ENCODE measurements at regions not wholly inside any gene's neighbourhood (a gene's known extent, or its start where the extent isn't known, plus 50 kb on each side); places are given as distances from the start of the nearest gene placed in this dataset.

DNA sequence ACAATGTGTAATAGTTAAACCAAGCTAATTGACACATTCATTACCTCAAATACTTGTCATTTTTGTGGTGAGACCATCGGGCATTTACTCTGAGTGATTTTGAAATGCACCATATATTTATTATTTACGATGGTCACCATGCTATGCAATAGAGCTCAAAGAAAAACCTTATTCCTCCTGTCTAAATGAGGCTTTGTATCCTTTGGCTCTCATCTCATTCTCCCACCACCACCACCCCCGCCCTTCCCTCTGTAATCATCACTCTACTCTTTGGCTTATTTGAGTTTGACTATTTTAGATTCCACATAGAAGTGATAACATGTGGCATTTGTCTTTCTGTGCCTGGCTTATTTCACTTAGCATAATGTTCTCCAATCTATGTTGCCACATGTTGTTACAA lies 124.9 kb downstream of the CYSLTR2 start:
- TF ChIP-seq, protein P1, sequence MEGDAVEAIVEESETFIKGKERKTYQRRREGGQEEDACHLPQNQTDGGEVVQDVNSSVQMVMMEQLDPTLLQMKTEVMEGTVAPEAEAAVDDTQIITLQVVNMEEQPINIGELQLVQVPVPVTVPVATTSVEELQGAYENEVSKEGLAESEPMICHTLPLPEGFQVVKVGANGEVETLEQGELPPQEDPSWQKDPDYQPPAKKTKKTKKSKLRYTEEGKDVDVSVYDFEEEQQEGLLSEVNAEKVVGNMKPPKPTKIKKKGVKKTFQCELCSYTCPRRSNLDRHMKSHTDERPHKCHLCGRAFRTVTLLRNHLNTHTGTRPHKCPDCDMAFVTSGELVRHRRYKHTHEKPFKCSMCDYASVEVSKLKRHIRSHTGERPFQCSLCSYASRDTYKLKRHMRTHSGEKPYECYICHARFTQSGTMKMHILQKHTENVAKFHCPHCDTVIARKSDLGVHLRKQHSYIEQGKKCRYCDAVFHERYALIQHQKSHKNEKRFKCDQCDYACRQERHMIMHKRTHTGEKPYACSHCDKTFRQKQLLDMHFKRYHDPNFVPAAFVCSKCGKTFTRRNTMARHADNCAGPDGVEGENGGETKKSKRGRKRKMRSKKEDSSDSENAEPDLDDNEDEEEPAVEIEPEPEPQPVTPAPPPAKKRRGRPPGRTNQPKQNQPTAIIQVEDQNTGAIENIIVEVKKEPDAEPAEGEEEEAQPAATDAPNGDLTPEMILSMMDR (IDR thresholded peaks at IDR 0.05), result no peak
- no peak for TF ChIP-seq POLR2AphosphoS5 (IDR thresholded peaks at IDR 0.05)
- no peak for TF ChIP-seq EP300 (IDR thresholded peaks at IDR 0.05)

Measured in sigmoid colon (tissue), 4 donors.